GM12878 (cell line): ENCODE measurements at regions not wholly inside any gene's neighbourhood (a gene's known extent, or its start where the extent isn't known, plus 50 kb on each side); places are given as distances from the start of the nearest gene placed in this dataset.

ENCODE experiments used
- ATAC-seq: fragments of 200-7000 bp; cut with Tn5 transposase; 3 replicates; pipeline ENCODE4 v1.9.1; 2020; ENCODE audit warnings: mild to moderate bottlenecking, moderate library complexity
- BruUV-seq: library from RNA; stranded (reverse); fragments of 400-500 nt; replicated peaks from 2 replicates; lab custom pipeline; 2021; lab: Mats Ljungman, UMichigan
- CTCF ChIA-PET: fragments of 300-600 bp; sonication (Branson Sonifier 250); formaldehyde crosslinking; extraction: SDS; loops from one replicate; lab custom pipeline; 2021; ENCODE audit warnings: inconsistent platforms; lab: Yijun Ruan, JAX
- POLR2A ChIA-PET: fragments of 350-600 bp; formaldehyde crosslinking; extraction: SDS; loops from one replicate; lab custom pipeline; 2021; ENCODE audit warnings: inconsistent platforms; lab: Charles Lee
- RAD21 ChIA-PET: fragments of 300-600 bp; sonication (Branson Sonifier 250); formaldehyde crosslinking; loops from one replicate; lab custom pipeline; 2023; ENCODE audit warnings: antibody characterized with exemption; ENCODE audit not compliant: unreplicated experiment; lab: Charles Lee
- SMC1A ChIA-PET: fragments of 300-600 bp; sonication (Branson Sonifier 250); formaldehyde crosslinking; loops from one replicate; lab custom pipeline; 2023; ENCODE audit not compliant: unreplicated experiment, uncharacterized antibody; lab: Charles Lee
- DNase-seq: peaks from one replicate; pipeline ENCODE4 v3.0.0-alpha.2; 2011; ENCODE audit warnings: low read depth, low spot score
- FAIRE-seq: peaks from 3 replicates; lab custom pipeline; 2011; peaks lifted over from hg19 to GRCh38; lab: Jason Lieb, UNC
- H2AFZ ChIP-seq: 2 replicates; pipeline ENCODE4 v1.6.0; 2011; ENCODE audit warnings: low read depth, low read length, control low read depth; ENCODE audit not compliant: control insufficient read depth
- H3K27ac ChIP-seq: 2 replicates; pipeline ENCODE4 v1.5.1; 2011; ENCODE audit warnings: control low read depth; ENCODE audit not compliant: control insufficient read depth, insufficient read depth
- H3K27me3 ChIP-seq, 2 experiments: replicated peaks in 1 of 2; 2 replicates each; pipeline versions ENCODE4 v1.6.0 to v1.6.1; 2011; ENCODE audit warnings: low read length in 1 of 2; ENCODE audit not compliant: control insufficient read depth in 2 of 2, insufficient read depth in 2 of 2
- H3K36me3 ChIP-seq, 2 experiments: 2 replicates each; pipeline ENCODE4 v1.5.1; 2011; ENCODE audit warnings: low read length in 1 of 2; ENCODE audit not compliant: control insufficient read depth in 2 of 2, insufficient read depth in 2 of 2
- H3K4me1 ChIP-seq: 2 replicates; pipeline ENCODE4 v1.6.1; 2011; ENCODE audit warnings: mild to moderate bottlenecking, low read length, moderate library complexity, mixed read lengths; ENCODE audit not compliant: control insufficient read depth, insufficient read depth
- H3K4me2 ChIP-seq: 2 replicates; pipeline ENCODE4 v1.6.0; 2011; ENCODE audit warnings: control low read depth; ENCODE audit not compliant: control insufficient read depth, insufficient read depth
- H3K4me3 ChIP-seq: fragments of 200-600 bp; sonication (generic); 2 replicates; pipeline ENCODE4 v1.5.1; 2016
- H3K79me2 ChIP-seq: 2 replicates; pipeline ENCODE4 v1.6.0; 2011; ENCODE audit warnings: low read length; ENCODE audit not compliant: control insufficient read depth, insufficient read depth
- H3K9ac ChIP-seq: 2 replicates; pipeline ENCODE4 v1.8.0; 2011; ENCODE audit warnings: low read length, control low read depth, mixed read lengths; ENCODE audit not compliant: control insufficient read depth, insufficient read depth
- H3K9me3 ChIP-seq: replicated peaks from 3 replicates; pipeline ENCODE4 v1.5.1; 2011; ENCODE audit warnings: mild to moderate bottlenecking, low read length; ENCODE audit not compliant: control insufficient read depth, insufficient read depth
- H4K20me1 ChIP-seq: 2 replicates; pipeline ENCODE4 v1.6.0; 2011; ENCODE audit not compliant: control insufficient read depth, insufficient read depth
- BMI1 ChIP-seq: fragments of 450-650 bp; IDR thresholded peaks from 2 replicates; pipeline ENCODE4 v1.6.1; 2016; ENCODE audit warnings: mild to moderate bottlenecking, moderate library complexity, borderline replicate concordance
- CHD1 ChIP-seq: IDR thresholded peaks from 2 replicates; pipeline ENCODE4 v1.6.1; 2012; ENCODE audit warnings: low read depth, low read length, improper control_type of control experiment
- CHD2 ChIP-seq: IDR thresholded peaks from 2 replicates; pipeline ENCODE4 v1.6.1; 2011; ENCODE audit warnings: low read depth, low read length, improper control_type of control experiment, borderline replicate concordance
- SREBF2 ChIP-seq: IDR thresholded peaks from 2 replicates; pipeline ENCODE4 v1.6.1; 2012; ENCODE audit warnings: mild to moderate bottlenecking, low read length
- WGBS: methylation state at CpG from one replicate; pipeline ENCODE4 v1.1.6; 2016; ENCODE audit warnings: low lambda C conversion rate; ENCODE audit not compliant: insufficient replicate concordance, insufficient coverage; ENCODE audit errors: missing lambda C conversion rate; 5-methylcytosine and 5-hydroxymethylcytosine counted together
- in situ Hi-C: fragments of 300-500 bp; cut with MboI; formaldehyde crosslinking; loops from 9 replicates; pipeline ENCODE4 v1.14.3; 2018; ENCODE audit warnings: mixed read lengths
- intact Hi-C: fragments of 100-400 bp; cut with micrococcal nuclease; formaldehyde crosslinking; loops from one replicate; pipeline ENCODE4 v1.14.2; 2022; ENCODE audit not compliant: unreplicated experiment
- TF ChIP-seq, protein P1 (sequence below): fragments of 450-650 bp; IDR thresholded peaks from 2 replicates; pipeline ENCODE4 v1.6.1; 2017; ENCODE audit warnings: mild to moderate bottlenecking, moderate library complexity
- TF ChIP-seq, protein P2 (sequence below): fragments of 450-650 bp; formaldehyde crosslinking; IDR thresholded peaks from 2 replicates; pipeline ENCODE4 v1.5.0; 2022; ENCODE audit warnings: mild to moderate bottlenecking, missing genetic modification characterization
- TF ChIP-seq, protein P3 (sequence below): fragments of 450-650 bp; IDR thresholded peaks from 2 replicates; pipeline ENCODE4 v1.6.1; 2017; ENCODE audit warnings: low read depth, mild to moderate bottlenecking, moderate library complexity

DNA sequence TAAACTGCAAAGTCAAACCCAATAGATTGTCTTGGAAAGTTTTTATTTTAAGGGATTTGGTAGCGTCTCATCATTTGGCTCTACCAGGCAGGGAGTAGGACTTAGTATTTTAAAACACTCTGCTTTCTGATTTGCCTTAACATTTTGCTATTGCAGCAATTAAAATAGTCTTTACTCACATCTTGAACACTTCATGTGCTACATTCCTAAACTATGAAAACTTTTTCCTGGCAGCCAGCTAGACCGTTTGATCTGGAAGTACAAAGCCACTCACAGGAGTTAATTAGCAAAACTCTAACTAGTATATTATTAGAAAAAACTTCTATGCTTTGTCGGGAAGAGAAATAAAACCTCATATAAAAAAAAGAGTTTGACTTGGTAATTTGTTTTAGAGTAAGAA is 111.4 kb downstream of the TFPI2 start (continued):
- TF ChIP-seq, protein P1, sequence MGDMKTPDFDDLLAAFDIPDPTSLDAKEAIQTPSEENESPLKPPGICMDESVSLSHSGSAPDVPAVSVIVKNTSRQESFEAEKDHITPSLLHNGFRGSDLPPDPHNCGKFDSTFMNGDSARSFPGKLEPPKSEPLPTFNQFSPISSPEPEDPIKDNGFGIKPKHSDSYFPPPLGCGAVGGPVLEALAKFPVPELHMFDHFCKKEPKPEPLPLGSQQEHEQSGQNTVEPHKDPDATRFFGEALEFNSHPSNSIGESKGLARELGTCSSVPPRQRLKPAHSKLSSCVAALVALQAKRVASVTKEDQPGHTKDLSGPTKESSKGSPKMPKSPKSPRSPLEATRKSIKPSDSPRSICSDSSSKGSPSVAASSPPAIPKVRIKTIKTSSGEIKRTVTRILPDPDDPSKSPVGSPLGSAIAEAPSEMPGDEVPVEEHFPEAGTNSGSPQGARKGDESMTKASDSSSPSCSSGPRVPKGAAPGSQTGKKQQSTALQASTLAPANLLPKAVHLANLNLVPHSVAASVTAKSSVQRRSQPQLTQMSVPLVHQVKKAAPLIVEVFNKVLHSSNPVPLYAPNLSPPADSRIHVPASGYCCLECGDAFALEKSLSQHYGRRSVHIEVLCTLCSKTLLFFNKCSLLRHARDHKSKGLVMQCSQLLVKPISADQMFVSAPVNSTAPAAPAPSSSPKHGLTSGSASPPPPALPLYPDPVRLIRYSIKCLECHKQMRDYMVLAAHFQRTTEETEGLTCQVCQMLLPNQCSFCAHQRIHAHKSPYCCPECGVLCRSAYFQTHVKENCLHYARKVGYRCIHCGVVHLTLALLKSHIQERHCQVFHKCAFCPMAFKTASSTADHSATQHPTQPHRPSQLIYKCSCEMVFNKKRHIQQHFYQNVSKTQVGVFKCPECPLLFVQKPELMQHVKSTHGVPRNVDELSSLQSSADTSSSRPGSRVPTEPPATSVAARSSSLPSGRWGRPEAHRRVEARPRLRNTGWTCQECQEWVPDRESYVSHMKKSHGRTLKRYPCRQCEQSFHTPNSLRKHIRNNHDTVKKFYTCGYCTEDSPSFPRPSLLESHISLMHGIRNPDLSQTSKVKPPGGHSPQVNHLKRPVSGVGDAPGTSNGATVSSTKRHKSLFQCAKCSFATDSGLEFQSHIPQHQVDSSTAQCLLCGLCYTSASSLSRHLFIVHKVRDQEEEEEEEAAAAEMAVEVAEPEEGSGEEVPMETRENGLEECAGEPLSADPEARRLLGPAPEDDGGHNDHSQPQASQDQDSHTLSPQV, result no peak
- TF ChIP-seq SREBF2, result no peak
- no peak for TF ChIP-seq CHD2

DNA sequence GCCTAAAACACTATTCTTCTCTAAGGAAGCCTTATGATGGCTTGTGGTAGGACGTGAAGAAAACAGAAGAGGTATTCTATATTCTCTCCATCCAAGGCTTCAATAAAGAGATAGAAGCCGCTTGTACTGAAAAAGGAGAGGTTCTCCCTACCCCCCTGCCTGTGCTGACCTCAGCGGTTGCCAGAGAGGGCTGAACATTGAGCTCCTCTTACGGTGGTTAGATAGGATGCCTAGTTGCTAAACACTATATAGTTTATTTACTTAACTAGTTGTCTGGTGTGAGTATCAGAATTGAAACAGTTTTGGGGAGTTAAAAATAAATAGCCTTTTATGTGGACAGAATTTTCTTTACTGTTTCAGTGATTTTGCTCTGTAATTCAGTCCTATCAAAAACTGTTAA is 112.2 kb downstream of the TFPI2 start:
- Histone ChIP-seq H3K27ac (no peak overlapping the region), H3K4me2 (no peak overlapping the region)
- POLR2A ChIA-PET, result no interaction called here

More for the DNA sequence above, 112.2 kb downstream of the TFPI2 start:
- H3K79me2 ChIP-seq, result no peaks in the 10 kb centered on the region
- no peak for DNase-seq
- no peak overlapping the region for H3K4me3 ChIP-seq
- intact Hi-C loops, result no loop called here
- in situ Hi-C loops, result no loop called here
- BruUV-seq, result no TSS peak
- H3K27me3 ChIP-seq, result no peaks in the 10 kb centered on the region
- ChIA-PET RAD21 (no interaction called here), CTCF (no interaction called here), SMC1A (no interaction called here)
- H3K36me3 ChIP-seq, result no peaks in the 10 kb centered on the region
- H3K9me3 ChIP-seq, result no peaks in the 10 kb centered on the region
- TF ChIP-seq BMI1, result no peak
- TF ChIP-seq, protein P2, sequence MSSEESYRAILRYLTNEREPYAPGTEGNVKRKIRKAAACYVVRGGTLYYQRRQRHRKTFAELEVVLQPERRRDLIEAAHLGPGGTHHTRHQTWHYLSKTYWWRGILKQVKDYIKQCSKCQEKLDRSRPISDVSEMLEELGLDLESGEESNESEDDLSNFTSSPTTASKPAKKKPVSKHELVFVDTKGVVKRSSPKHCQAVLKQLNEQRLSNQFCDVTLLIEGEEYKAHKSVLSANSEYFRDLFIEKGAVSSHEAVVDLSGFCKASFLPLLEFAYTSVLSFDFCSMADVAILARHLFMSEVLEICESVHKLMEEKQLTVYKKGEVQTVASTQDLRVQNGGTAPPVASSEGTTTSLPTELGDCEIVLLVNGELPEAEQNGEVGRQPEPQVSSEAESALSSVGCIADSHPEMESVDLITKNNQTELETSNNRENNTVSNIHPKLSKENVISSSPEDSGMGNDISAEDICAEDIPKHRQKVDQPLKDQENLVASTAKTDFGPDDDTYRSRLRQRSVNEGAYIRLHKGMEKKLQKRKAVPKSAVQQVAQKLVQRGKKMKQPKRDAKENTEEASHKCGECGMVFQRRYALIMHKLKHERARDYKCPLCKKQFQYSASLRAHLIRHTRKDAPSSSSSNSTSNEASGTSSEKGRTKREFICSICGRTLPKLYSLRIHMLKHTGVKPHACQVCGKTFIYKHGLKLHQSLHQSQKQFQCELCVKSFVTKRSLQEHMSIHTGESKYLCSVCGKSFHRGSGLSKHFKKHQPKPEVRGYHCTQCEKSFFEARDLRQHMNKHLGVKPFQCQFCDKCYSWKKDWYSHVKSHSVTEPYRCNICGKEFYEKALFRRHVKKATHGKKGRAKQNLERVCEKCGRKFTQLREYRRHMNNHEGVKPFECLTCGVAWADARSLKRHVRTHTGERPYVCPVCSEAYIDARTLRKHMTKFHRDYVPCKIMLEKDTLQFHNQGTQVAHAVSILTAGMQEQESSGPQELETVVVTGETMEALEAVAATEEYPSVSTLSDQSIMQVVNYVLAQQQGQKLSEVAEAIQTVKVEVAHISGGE (CRISPR knock-in tag), result no peak
- TF ChIP-seq, protein P3, sequence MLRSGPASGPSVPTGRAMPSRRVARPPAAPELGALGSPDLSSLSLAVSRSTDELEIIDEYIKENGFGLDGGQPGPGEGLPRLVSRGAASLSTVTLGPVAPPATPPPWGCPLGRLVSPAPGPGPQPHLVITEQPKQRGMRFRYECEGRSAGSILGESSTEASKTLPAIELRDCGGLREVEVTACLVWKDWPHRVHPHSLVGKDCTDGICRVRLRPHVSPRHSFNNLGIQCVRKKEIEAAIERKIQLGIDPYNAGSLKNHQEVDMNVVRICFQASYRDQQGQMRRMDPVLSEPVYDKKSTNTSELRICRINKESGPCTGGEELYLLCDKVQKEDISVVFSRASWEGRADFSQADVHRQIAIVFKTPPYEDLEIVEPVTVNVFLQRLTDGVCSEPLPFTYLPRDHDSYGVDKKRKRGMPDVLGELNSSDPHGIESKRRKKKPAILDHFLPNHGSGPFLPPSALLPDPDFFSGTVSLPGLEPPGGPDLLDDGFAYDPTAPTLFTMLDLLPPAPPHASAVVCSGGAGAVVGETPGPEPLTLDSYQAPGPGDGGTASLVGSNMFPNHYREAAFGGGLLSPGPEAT, result no peak
- no peak for TF ChIP-seq CHD1
- no peak for FAIRE-seq
- no peak overlapping the region for H2AFZ ChIP-seq
- no peak for ATAC-seq
- H3K9ac ChIP-seq, result no peak overlapping the region
- no peaks in the 10 kb centered on the region for H3K4me1 ChIP-seq
- WGBS, result 35% methylated on average over 4 of the region's 4 CpGs
- H4K20me1 ChIP-seq, result no peaks in the 10 kb centered on the region
